Adrenal gland (tissue), 5 donors: ENCODE measurements at regions not wholly inside any gene's neighbourhood (a gene's known extent, or its start where the extent isn't known, plus 50 kb on each side); places are given as distances from the start of the nearest gene placed in this dataset.

Source experiments
- POLR2A ChIP-seq, 2 donors: fragments of 450-650 bp; IDR thresholded peaks; one replicate each; pipeline ENCODE4 v1.6.1; 2017; ENCODE audit warnings: antibody characterized with exemption in 2 of 2, mild to moderate bottlenecking in 2 of 2, moderate library complexity in 1 of 2
- TF ChIP-seq, protein P1 (sequence below), 6 experiments: fragments of 450-650 bp in 4 of 6; fragments of 200-600 bp in 2 of 6; sonication (generic) in 1 of 6; IDR thresholded peaks; 1 replicate in 5 of 6; 2 replicates in 1 of 6; pipeline versions ENCODE4 v1.5.1 to v1.8.0; 2016 to 2021; ENCODE audit warnings: antibody characterized with exemption in 6 of 6, mild to moderate bottlenecking in 2 of 6, moderate library complexity in 1 of 6
- donor health status: DM: no; HTN: no; CAD: no.

DNA sequence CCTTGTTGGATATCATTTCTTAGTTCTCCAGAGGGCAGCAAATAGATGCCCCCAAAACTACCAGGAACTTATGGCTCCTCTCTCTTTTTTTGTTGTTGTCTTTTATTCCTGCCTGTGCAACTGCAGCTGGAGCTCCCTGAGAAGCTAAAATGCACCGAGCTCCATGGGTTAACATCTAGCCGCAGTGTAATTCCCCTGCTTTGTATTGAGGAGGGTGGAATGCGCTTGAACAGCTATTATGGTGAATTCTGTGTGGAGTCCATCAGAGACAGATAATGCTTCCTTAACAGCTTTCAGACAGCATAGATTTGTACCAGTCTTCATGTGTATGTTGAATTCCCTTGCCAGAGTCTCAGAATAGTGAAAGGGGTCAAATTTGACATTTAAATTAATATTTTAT, 475.2 kb upstream of the FRG2C start:
- TF ChIP-seq, protein P1, sequence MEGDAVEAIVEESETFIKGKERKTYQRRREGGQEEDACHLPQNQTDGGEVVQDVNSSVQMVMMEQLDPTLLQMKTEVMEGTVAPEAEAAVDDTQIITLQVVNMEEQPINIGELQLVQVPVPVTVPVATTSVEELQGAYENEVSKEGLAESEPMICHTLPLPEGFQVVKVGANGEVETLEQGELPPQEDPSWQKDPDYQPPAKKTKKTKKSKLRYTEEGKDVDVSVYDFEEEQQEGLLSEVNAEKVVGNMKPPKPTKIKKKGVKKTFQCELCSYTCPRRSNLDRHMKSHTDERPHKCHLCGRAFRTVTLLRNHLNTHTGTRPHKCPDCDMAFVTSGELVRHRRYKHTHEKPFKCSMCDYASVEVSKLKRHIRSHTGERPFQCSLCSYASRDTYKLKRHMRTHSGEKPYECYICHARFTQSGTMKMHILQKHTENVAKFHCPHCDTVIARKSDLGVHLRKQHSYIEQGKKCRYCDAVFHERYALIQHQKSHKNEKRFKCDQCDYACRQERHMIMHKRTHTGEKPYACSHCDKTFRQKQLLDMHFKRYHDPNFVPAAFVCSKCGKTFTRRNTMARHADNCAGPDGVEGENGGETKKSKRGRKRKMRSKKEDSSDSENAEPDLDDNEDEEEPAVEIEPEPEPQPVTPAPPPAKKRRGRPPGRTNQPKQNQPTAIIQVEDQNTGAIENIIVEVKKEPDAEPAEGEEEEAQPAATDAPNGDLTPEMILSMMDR (IDR thresholded peaks at IDR 0.05) = no peak
- TF ChIP-seq POLR2A (IDR thresholded peaks at IDR 0.05) = no peak
